H1 (cell line): ENCODE measurements at regions not wholly inside any gene's neighbourhood (a gene's known extent, or its start where the extent isn't known, plus 50 kb on each side); places are given as distances from the start of the nearest gene placed in this dataset.
A peak's percentile ranks its signal among the peaks of the same experiment; 100 is the strongest.

Source experiments
- ATF2 ChIP-seq: IDR thresholded peaks from 2 replicates; pipeline ENCODE4 v1.6.1; 2012; ENCODE audit warnings: low read length, inconsistent platforms
- BACH1 ChIP-seq: IDR thresholded peaks from 2 replicates; pipeline ENCODE4 v1.6.1; 2012; ENCODE audit warnings: low read length, improper control_type of control experiment
- CREB1 ChIP-seq: IDR thresholded peaks from 2 replicates; pipeline ENCODE4 v1.6.1; 2012; ENCODE audit warnings: inconsistent platforms
- CTCF ChIP-seq, 3 experiments: IDR thresholded peaks; 1 replicate in 2 of 3; 2 replicates in 1 of 3; pipeline versions ENCODE4 v1.5.1 to v1.6.1; 2011; ENCODE audit warnings: low read length in 3 of 3, mild to moderate bottlenecking in 3 of 3, inconsistent platforms in 2 of 3, low read depth in 1 of 3, moderate library complexity in 1 of 3; ENCODE audit not compliant: insufficient read depth in 1 of 3; ENCODE audit errors: control extremely low read depth in 1 of 3
- GABPA ChIP-seq: IDR thresholded peaks from 2 replicates; pipeline ENCODE4 v1.6.1; 2011; ENCODE audit warnings: mild to moderate bottlenecking, low read length, moderate library complexity, borderline replicate concordance; ENCODE audit not compliant: insufficient read depth
- HDAC6 ChIP-seq: IDR thresholded peaks from one replicate; pipeline ENCODE4 v1.7.1; 2012; ENCODE audit warnings: low read depth, mild to moderate bottlenecking, inconsistent platforms, low read length, moderate library complexity
- MAFK ChIP-seq: IDR thresholded peaks from 2 replicates; pipeline ENCODE4 v1.6.1; 2012; ENCODE audit warnings: low read depth, mild to moderate bottlenecking, improper control_type of control experiment, low read length
- MAX ChIP-seq: IDR thresholded peaks from 2 replicates; pipeline ENCODE4 v1.6.1; 2012; ENCODE audit warnings: inconsistent platforms
- NRF1 ChIP-seq: IDR thresholded peaks from 2 replicates; pipeline ENCODE4 v1.6.1; 2011; ENCODE audit warnings: mild to moderate bottlenecking, low read depth, low read length, improper control_type of control experiment
- POLR2AphosphoS5 ChIP-seq: IDR thresholded peaks from 2 replicates; pipeline ENCODE4 v1.6.1; 2011; ENCODE audit warnings: low read depth, low read length
- RAD21 ChIP-seq, 2 experiments: IDR thresholded peaks in 1 of 2; conservative IDR thresholded peaks in 1 of 2; 2 replicates each; pipeline ENCODE4 v1.6.1; 2011; ENCODE audit warnings: low read depth in 2 of 2, low read length in 2 of 2, improper control_type of control experiment in 1 of 2, inconsistent platforms in 1 of 2, mild to moderate bottlenecking in 1 of 2, moderate library complexity in 1 of 2
- RNF2 ChIP-seq: fragments of 200-900, 300-1000 bp; sonication (generic); IDR thresholded peaks from 2 replicates; pipeline ENCODE4 v1.7.1; 2016; ENCODE audit warnings: borderline replicate concordance, low read depth, mild to moderate bottlenecking, antibody characterized with exemption, low read length; ENCODE audit not compliant: poor library complexity, severe bottlenecking; ENCODE audit errors: missing control alignments
- RXRA ChIP-seq: IDR thresholded peaks from 2 replicates; pipeline ENCODE4 v1.6.1; 2011; ENCODE audit warnings: low read depth, mild to moderate bottlenecking, low read length, moderate library complexity; ENCODE audit not compliant: insufficient read depth
- SIRT6 ChIP-seq: IDR thresholded peaks from one replicate; pipeline ENCODE4 v1.7.1; 2012; ENCODE audit warnings: low read length, inconsistent platforms
- TAF7 ChIP-seq: optimal IDR thresholded peaks from 2 replicates; pipeline ENCODE3; 2011; ENCODE audit warnings: low read depth, mild to moderate bottlenecking, inconsistent platforms, low read length, moderate library complexity, borderline replicate concordance
- USF2 ChIP-seq: IDR thresholded peaks from 2 replicates; pipeline ENCODE4 v1.6.1; 2011; ENCODE audit warnings: low read length, improper control_type of control experiment
- ZNF274 ChIP-seq: IDR thresholded peaks from 2 replicates; pipeline ENCODE4 v1.7.0; 2012; ENCODE audit warnings: low read length, borderline replicate concordance; ENCODE audit errors: extremely low read depth
- TF ChIP-seq, protein P1 (sequence below): IDR thresholded peaks from 2 replicates; pipeline ENCODE4 v1.6.1; 2011; ENCODE audit warnings: low read depth, mild to moderate bottlenecking, low read length; ENCODE audit not compliant: insufficient read depth

DNA sequence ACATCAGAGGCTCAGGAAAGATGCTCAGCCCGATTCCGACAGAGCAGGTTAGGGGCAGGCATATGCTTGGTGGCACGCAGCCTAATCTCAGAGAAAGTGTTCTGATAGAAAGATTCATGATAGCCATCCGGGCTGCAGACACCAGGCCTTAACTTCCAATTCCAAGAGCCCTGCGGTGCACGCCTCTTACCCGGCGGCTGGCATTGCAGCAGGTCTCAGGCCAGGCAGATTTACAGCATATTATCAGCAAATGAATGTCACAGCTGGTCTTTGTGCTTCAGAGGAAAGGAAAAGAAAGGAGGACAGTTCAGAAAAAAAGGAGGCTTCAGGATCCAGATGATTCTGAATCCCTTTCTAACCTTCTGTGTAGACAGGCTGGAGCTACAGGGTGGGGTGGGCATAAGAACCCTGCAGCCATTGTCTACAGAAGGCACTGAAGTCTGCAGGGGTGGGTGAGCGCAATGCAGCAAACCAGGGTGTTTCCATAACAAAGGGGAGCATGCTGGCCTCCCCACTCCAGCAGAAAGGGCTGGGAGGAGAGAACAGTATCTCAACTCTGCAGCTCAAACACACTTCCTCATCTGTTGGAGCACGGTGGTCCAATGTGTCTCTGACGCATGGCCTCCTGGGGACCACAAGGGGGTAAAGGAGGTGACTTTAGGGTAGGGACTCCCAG is 277.4 kb upstream of the XYLT1 start (continued):
- TF ChIP-seq, protein P1, sequence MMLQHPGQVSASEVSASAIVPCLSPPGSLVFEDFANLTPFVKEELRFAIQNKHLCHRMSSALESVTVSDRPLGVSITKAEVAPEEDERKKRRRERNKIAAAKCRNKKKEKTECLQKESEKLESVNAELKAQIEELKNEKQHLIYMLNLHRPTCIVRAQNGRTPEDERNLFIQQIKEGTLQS = no peak
- TF ChIP-seq RAD21 (IDR thresholded peaks at IDR 0.05 in 1 of 2, conservative IDR thresholded peaks at IDR 0.05 in 1 of 2; ENCODE audit: low read depth in 2 of 2, low read length in 2 of 2) (peak in 1 of 2 experiments; percentile 15; a peak in 1 of 4 replicates), GABPA (no peak), ZNF274 (no peak), SIRT6 (no peak), NRF1 (no peak), CTCF (IDR thresholded peaks at IDR 0.05; ENCODE audit: control extremely low read depth in 1 of 3, insufficient read depth in 1 of 3, low read depth in 1 of 3, low read length in 3 of 3) (no peak), TAF7 (no peak), BACH1 (no peak), POLR2AphosphoS5 (no peak), ATF2 (no peak), RXRA (no peak), MAX (peak; percentile 63), USF2 (no peak), HDAC6 (no peak), RNF2 (no peak), CREB1 (peak; percentile 10; the same call in 1 of the 2 replicates), MAFK (no peak)
